DMS 273 (cell line): ENCODE measurements at regions not wholly inside any gene's neighbourhood (a gene's known extent, or its start where the extent isn't known, plus 50 kb on each side); places are given as distances from the start of the nearest gene placed in this dataset.
A peak's percentile ranks its signal among the peaks of the same experiment; 100 is the strongest.

Experiments
- DNase-seq: peaks from one replicate; lab custom pipeline; 2025; ENCODE audit not compliant: unreplicated experiment; lab: John Stamatoyannopoulos, UW

- DNase-seq, result peak; percentile 54
These were observed 452.3 kb downstream of the ADAMTS20 start for GRCh38 chr12:43099691-43100163.

GRCh38 chr12:43098766-43099550, 453.0 kb downstream of the ADAMTS20 start:
- peak; percentile 31 for DNase-seq

GRCh38 chr12:43098071-43098470, 453.9 kb downstream of the ADAMTS20 start:
- DNase-seq, result peak; percentile 83

- DNase-seq, result peak; percentile 47
These were observed 454.5 kb downstream of the ADAMTS20 start for GRCh38 chr12:43097471-43097870.

GRCh38 chr12:43095669-43096280, 456.2 kb downstream of the ADAMTS20 start:
- peak; percentile 3 for DNase-seq

GRCh38 chr12:43094886-43095575, 457.0 kb downstream of the ADAMTS20 start:
- DNase-seq, result peak; percentile 67

- no peak for DNase-seq
These were observed 461.0 kb downstream of the ADAMTS20 start for GRCh38 chr12:43090981-43091380.

GRCh38 chr12:43087195-43088091, 464.6 kb downstream of the ADAMTS20 start:
- no peak for DNase-seq

GRCh38 chr12:43079476-43079875, 472.5 kb downstream of the ADAMTS20 start:
- no peak for DNase-seq

- no peak for DNase-seq
These were observed 473.0 kb downstream of the ADAMTS20 start for GRCh38 chr12:43078976-43079375.

GRCh38 chr12:43072431-43072830, 479.6 kb downstream of the ADAMTS20 start:
- peak; percentile 8 for DNase-seq

GRCh38 chr12:43069768-43070221, 480.2 kb upstream of the PRICKLE1 start:
- DNase-seq, result no peak

GRCh38 chr12:43066471-43066870, 476.9 kb upstream of the PRICKLE1 start:
- no peak for DNase-seq

- no peak for DNase-seq
These were observed 474.1 kb upstream of the PRICKLE1 start for GRCh38 chr12:43063650-43064049.

GRCh38 chr12:43062201-43062895, 472.8 kb upstream of the PRICKLE1 start:
- no peak for DNase-seq

- peak; percentile 52 for DNase-seq
These were observed 471.2 kb upstream of the PRICKLE1 start for GRCh38 chr12:43060742-43061141.

GRCh38 chr12:43058616-43059015, 469.1 kb upstream of the PRICKLE1 start:
- no peak for DNase-seq

- no peak for DNase-seq
These were observed 468.0 kb upstream of the PRICKLE1 start for GRCh38 chr12:43057566-43057965.

GRCh38 chr12:43054085-43054484, 464.5 kb upstream of the PRICKLE1 start:
- no peak for DNase-seq

- no peak for DNase-seq
These were observed 462.9 kb upstream of the PRICKLE1 start for GRCh38 chr12:43052441-43052840.
